H1 (cell line): ENCODE measurements at regions not wholly inside any gene's neighbourhood (a gene's known extent, or its start where the extent isn't known, plus 50 kb on each side); places are given as distances from the start of the nearest gene placed in this dataset.

Experiments used
- CTCF ChIA-PET: fragments of 300-600 bp; sonication (Branson Sonifier 250); formaldehyde crosslinking; loops from one replicate; lab custom pipeline; 2021; ENCODE audit not compliant: partially characterized antibody; lab: Charles Lee
- POLR2A ChIA-PET: fragments of 300-600 bp; sonication (Branson Sonifier 250); formaldehyde crosslinking; loops from one replicate; lab custom pipeline; 2021; ENCODE audit warnings: inconsistent platforms; ENCODE audit not compliant: partially characterized antibody; lab: Charles Lee
- DNase-seq, 2 experiments: peaks; one replicate each; pipeline versions ENCODE4 v3.0.0 to v3.0.0-alpha.2; 2010 to 2022; ENCODE audit warnings: low spot score in 2 of 2, low read depth in 1 of 2, mixed read lengths in 1 of 2
- FAIRE-seq: peaks from 2 replicates; lab custom pipeline; 2011; peaks lifted over from hg19 to GRCh38; lab: Jason Lieb, UNC
- H2AFZ ChIP-seq: 2 replicates; pipeline ENCODE4 v1.8.1; 2012; ENCODE audit warnings: low read length, inconsistent platforms
- H2AK5ac ChIP-seq: 2 replicates; pipeline ENCODE4 v1.6.1; 2013; ENCODE audit warnings: low read depth, low read length
- H2BK120ac ChIP-seq: replicated peaks from 2 replicates; pipeline ENCODE3; 2013; ENCODE audit warnings: low read depth, low read length, inconsistent platforms
- H2BK12ac ChIP-seq: 2 replicates; pipeline ENCODE4 v1.6.1; 2013; ENCODE audit warnings: low read depth, low read length
- H2BK15ac ChIP-seq: 2 replicates; pipeline ENCODE4 v1.6.1; 2013; ENCODE audit warnings: low read length
- H2BK20ac ChIP-seq: 2 replicates; pipeline ENCODE4 v1.6.1; 2013; ENCODE audit warnings: low read length
- H2BK5ac ChIP-seq: 2 replicates; pipeline ENCODE4 v1.6.1; 2013; ENCODE audit warnings: low read depth, low read length
- H3K14ac ChIP-seq: 2 replicates; pipeline ENCODE4 v1.6.1; 2013; ENCODE audit warnings: inconsistent platforms; ENCODE audit not compliant: insufficient read length
- H3K18ac ChIP-seq: 2 replicates; pipeline ENCODE4 v1.6.1; 2013; ENCODE audit warnings: low read length; ENCODE audit errors: extremely low read depth
- H3K23ac ChIP-seq: 2 replicates; pipeline ENCODE4 v1.6.1; 2013; ENCODE audit warnings: inconsistent platforms; ENCODE audit not compliant: insufficient read length
- H3K23me2 ChIP-seq: 2 replicates; pipeline ENCODE4 v1.6.1; 2013; ENCODE audit warnings: low read depth, low read length
- H3K27ac ChIP-seq: 2 replicates; pipeline ENCODE4 v1.6.1; 2011; ENCODE audit warnings: low read depth, low read length, inconsistent platforms
- H3K27me3 ChIP-seq, 4 experiments: replicated peaks in 1 of 4; 1 replicate in 1 of 4; 2 replicates in 3 of 4; pipeline versions ENCODE4 v1.6.1 to v1.8.1; 2011 to 2013; ENCODE audit warnings: low read length in 3 of 4, mild to moderate bottlenecking in 3 of 4, inconsistent platforms in 2 of 4, mixed read lengths in 2 of 4, moderate library complexity in 1 of 4; ENCODE audit not compliant: control insufficient read depth in 3 of 4, insufficient read depth in 3 of 4; ENCODE audit errors: extremely low read depth in 1 of 4
- H3K36me3 ChIP-seq, 4 experiments: 2 replicates each; pipeline versions ENCODE4 v1.6.1 to v1.8.1; 2011 to 2013; ENCODE audit warnings: mild to moderate bottlenecking in 4 of 4, low read length in 3 of 4, moderate library complexity in 2 of 4, control low read depth in 1 of 4, inconsistent platforms in 1 of 4; ENCODE audit not compliant: insufficient read depth in 4 of 4, control insufficient read depth in 2 of 4
- H3K4ac ChIP-seq: replicated peaks from 2 replicates; pipeline ENCODE3; 2013; ENCODE audit warnings: low read length, low read depth, mixed read lengths, inconsistent platforms; ENCODE audit not compliant: insufficient read length
- H3K4me1 ChIP-seq, 4 experiments: replicated peaks in 1 of 4; 1 replicate in 1 of 4; 2 replicates in 3 of 4; pipeline versions ENCODE4 v1.6.1 to v1.8.1; 2011 to 2013; ENCODE audit warnings: low read length in 3 of 4, inconsistent platforms in 2 of 4, mixed read lengths in 1 of 4; ENCODE audit not compliant: insufficient read depth in 4 of 4, control insufficient read depth in 3 of 4
- H3K4me2 ChIP-seq, 2 experiments: 2 replicates each; pipeline versions ENCODE4 v1.6.1 to v1.8.1; 2011 to 2013; ENCODE audit warnings: low read depth in 2 of 2, low read length in 2 of 2, control low read depth in 1 of 2, inconsistent platforms in 1 of 2, mild to moderate bottlenecking in 1 of 2; ENCODE audit not compliant: insufficient read depth in 1 of 2
- H3K4me3 ChIP-seq, 4 experiments: fragments of 200-600, 300-600 bp in 1 of 4; sonication (generic), shearing (Covaris generic), sonication (Bioruptor Twin) in 1 of 4; 2 replicates each; pipeline versions ENCODE4 v1.5.1 to v1.8.1; 2011 to 2016; ENCODE audit warnings: low read length in 4 of 4, low read depth in 3 of 4, control low read depth in 2 of 4, inconsistent platforms in 2 of 4, mild to moderate bottlenecking in 2 of 4, mixed read lengths in 1 of 4, moderate library complexity in 1 of 4; ENCODE audit not compliant: insufficient read depth in 2 of 4; ENCODE audit errors: extremely low read depth in 1 of 4
- H3K56ac ChIP-seq: replicated peaks from 2 replicates; pipeline ENCODE3; 2013; ENCODE audit warnings: low read depth, mild to moderate bottlenecking, mixed read lengths, low read length, inconsistent platforms; ENCODE audit not compliant: insufficient read length
- H3K79me1 ChIP-seq: 2 replicates; pipeline ENCODE4 v1.6.1; 2013; ENCODE audit warnings: low read depth, low read length, control low read depth
- H3K79me2 ChIP-seq, 2 experiments: 2 replicates each; pipeline versions ENCODE4 v1.6.1 to v1.8.1; 2012 to 2013; ENCODE audit warnings: low read length in 2 of 2, mild to moderate bottlenecking in 2 of 2, inconsistent platforms in 1 of 2; ENCODE audit not compliant: insufficient read depth in 2 of 2, control insufficient read depth in 1 of 2
- H3K9ac ChIP-seq, 4 experiments: replicated peaks in 1 of 4; 1 replicate in 1 of 4; 2 replicates in 3 of 4; pipeline versions ENCODE4 v1.6.1 to v1.8.1; 2011 to 2013; ENCODE audit warnings: low read depth in 3 of 4, low read length in 3 of 4, control low read depth in 2 of 4, mild to moderate bottlenecking in 2 of 4, moderate library complexity in 2 of 4, inconsistent platforms in 1 of 4; ENCODE audit errors: extremely low read depth in 1 of 4
- H3K9me3 ChIP-seq, 2 experiments: 2 replicates each; pipeline versions ENCODE4 v1.6.1 to v1.8.1; 2012 to 2013; ENCODE audit warnings: mild to moderate bottlenecking in 2 of 2, moderate library complexity in 2 of 2, control low read depth in 1 of 2, inconsistent platforms in 1 of 2, low read depth in 1 of 2, low read length in 1 of 2, mixed read lengths in 1 of 2; ENCODE audit not compliant: insufficient read depth in 2 of 2
- H4K20me1 ChIP-seq, 2 experiments: replicated peaks in 1 of 2; 2 replicates each; pipeline versions ENCODE3 to v1.8.1; 2011 to 2013; ENCODE audit warnings: inconsistent platforms in 2 of 2, low read length in 2 of 2, mild to moderate bottlenecking in 1 of 2; ENCODE audit not compliant: insufficient read depth in 2 of 2, control insufficient read depth in 1 of 2
- H4K5ac ChIP-seq: 2 replicates; pipeline ENCODE4 v1.6.1; 2013; ENCODE audit warnings: low read length, low read depth, mixed read lengths, inconsistent platforms; ENCODE audit not compliant: insufficient read length
- H4K8ac ChIP-seq: 2 replicates; pipeline ENCODE4 v1.8.0; 2013; ENCODE audit warnings: mild to moderate bottlenecking, moderate library complexity, low read length, inconsistent platforms; ENCODE audit not compliant: insufficient read depth; ENCODE audit errors: extremely low read depth
- H4K91ac ChIP-seq: replicated peaks from 2 replicates; pipeline ENCODE3; 2013; ENCODE audit warnings: low read length, mixed read lengths, inconsistent platforms; ENCODE audit not compliant: insufficient read length
- POLR2A ChIP-seq, 2 experiments: IDR thresholded peaks; 1 replicate in 1 of 2; 2 replicates in 1 of 2; pipeline ENCODE4 v1.6.1; 2011; ENCODE audit warnings: low read depth in 2 of 2, low read length in 2 of 2, mild to moderate bottlenecking in 2 of 2; ENCODE audit errors: control extremely low read depth in 1 of 2
- SP1 ChIP-seq: IDR thresholded peaks from 2 replicates; pipeline ENCODE4 v1.6.1; 2011; ENCODE audit warnings: low read depth, low read length
- WGBS, 2 experiments: shearing (Covaris generic) in 1 of 2; methylation state at CpG; one replicate each; pipeline versions ENCODE4 v1.1.6 to v1.1.7; 2013 to 2015; ENCODE audit warnings: low lambda C conversion rate in 2 of 2, mixed read lengths in 2 of 2, inconsistent platforms in 1 of 2, low coverage in 1 of 2, missing lambda C conversion rate in 1 of 2; ENCODE audit not compliant: insufficient replicate concordance in 2 of 2, insufficient coverage in 1 of 2, insufficient read length in 1 of 2; ENCODE audit errors: extremely low coverage in 1 of 2, missing lambda C conversion rate in 1 of 2; 5-methylcytosine and 5-hydroxymethylcytosine counted together

DNA sequence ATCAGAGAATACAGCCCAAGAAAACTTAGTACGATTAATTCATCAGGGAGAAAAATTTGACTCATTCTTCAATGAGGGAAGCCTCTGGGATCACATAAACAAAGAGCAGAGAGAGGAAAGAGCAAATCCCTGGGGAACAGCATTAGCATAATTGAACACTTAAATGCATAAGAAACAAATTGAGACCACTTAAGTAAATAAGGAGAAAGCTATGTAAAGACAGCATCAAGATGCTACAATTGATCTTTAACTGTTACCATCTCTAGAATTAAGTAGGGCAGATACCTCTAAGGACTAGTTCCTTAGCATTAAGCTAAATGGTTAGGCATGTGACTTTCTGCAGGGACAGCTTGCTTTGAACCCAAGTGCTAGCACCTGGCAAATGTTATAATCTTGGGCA is 265.1 kb upstream of the NEGR1 start:
- H2AK5ac ChIP-seq = no peak overlapping the region
- no peak overlapping the region for H3K18ac ChIP-seq
- H3K4me3 ChIP-seq = peak overlapping the region in 1 of 4 experiments; percentile 0; a peak in 1 of 8 replicates
- no peak overlapping the region for H3K27ac ChIP-seq
- no peaks in the 10 kb centered on the region for H3K79me1 ChIP-seq
- H2BK15ac ChIP-seq = no peak overlapping the region
- H3K4me1 ChIP-seq = peaks cover 0 to 8% (median 2%) of the 10 kb centered on the region in 4 experiments; a peak in 2 of 7 replicates
- ChIA-PET CTCF (interaction anchor here (1.0 kb wide), 1 partner anchor 10 kb away, joined by 4 read pairs; no protein-coding TSS in a partner anchor), POLR2A (no interaction called here)
- H3K79me2 ChIP-seq = no peaks in the 10 kb centered on the region
- TF ChIP-seq SP1 (0 out of 2 replicates have a peak, but pooled peaks have one; percentile 22), POLR2A (IDR thresholded peaks at IDR 0.05; ENCODE audit: control extremely low read depth in 1 of 2, low read depth in 2 of 2, low read length in 2 of 2) (no peak)
- no peak overlapping the region for H3K9ac ChIP-seq
- no peak overlapping the region for H4K91ac ChIP-seq
- H3K14ac ChIP-seq = no peak overlapping the region
- H2BK120ac ChIP-seq = no peak overlapping the region
- H4K20me1 ChIP-seq = no peaks in the 10 kb centered on the region
- H2BK20ac ChIP-seq = no peak overlapping the region
- DNase-seq = no peak
- H3K4me2 ChIP-seq = peak overlapping the region in 1 of 2 experiments; percentile 19; a peak in 1 of 4 replicates
- no peaks in the 10 kb centered on the region for H3K9me3 ChIP-seq
- no peak overlapping the region for H3K56ac ChIP-seq
- H2AFZ ChIP-seq = no peak overlapping the region
- H3K4ac ChIP-seq = no peak overlapping the region
- H2BK5ac ChIP-seq = no peak overlapping the region
- H3K27me3 ChIP-seq = no peaks in the 10 kb centered on the region
- no peak overlapping the region for H4K5ac ChIP-seq
- no peaks in the 10 kb centered on the region for H3K36me3 ChIP-seq
- no peak overlapping the region for H3K23ac ChIP-seq
- H3K23me2 ChIP-seq = no peaks in the 10 kb centered on the region
- H2BK12ac ChIP-seq = no peak overlapping the region
- WGBS, 2 experiments = 80% methylated on average over 1 of the region's 1 CpG; no CpG with 5 or more reads in 1 of the 2 experiments
- no peak overlapping the region for H4K8ac ChIP-seq
- peak; percentile 57 for FAIRE-seq
